GM18868 (cell line): ENCODE measurements at regions not wholly inside any gene's neighbourhood (a gene's known extent, or its start where the extent isn't known, plus 50 kb on each side); places are given as distances from the start of the nearest gene placed in this dataset.

ENCODE experiments used
- ATAC-seq: cut with Tn5 transposase; IDR thresholded peaks from one replicate; pipeline ENCODE4 v1.9.1; 2021; ENCODE audit warnings: mild to moderate bottlenecking, moderate library complexity; ENCODE audit not compliant: unreplicated experiment

DNA sequence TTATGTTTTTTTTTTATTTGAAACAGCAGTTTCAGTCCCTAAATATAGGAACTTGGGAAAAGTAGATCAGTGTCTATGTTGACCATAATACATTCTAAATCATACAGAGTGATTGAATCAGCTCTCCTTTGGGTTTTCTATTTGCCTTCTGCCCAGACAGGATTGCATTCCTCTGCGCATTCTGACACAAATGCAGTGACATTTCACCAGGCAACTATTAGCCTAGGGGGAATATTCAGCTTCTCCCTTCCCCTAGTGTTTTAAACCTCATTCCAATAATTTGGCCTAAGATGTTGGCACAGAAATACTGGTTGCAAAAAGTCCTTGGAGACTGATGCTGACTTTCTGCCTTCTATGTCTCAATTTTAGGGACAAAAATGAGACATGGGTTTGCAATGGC lies 172.8 kb downstream of the PTGER3 start:
- no peak for ATAC-seq

GRCh38 chr1:70877343-70877742 lies 170.3 kb downstream of the PTGER3 start:
- no peak for ATAC-seq

DNA sequence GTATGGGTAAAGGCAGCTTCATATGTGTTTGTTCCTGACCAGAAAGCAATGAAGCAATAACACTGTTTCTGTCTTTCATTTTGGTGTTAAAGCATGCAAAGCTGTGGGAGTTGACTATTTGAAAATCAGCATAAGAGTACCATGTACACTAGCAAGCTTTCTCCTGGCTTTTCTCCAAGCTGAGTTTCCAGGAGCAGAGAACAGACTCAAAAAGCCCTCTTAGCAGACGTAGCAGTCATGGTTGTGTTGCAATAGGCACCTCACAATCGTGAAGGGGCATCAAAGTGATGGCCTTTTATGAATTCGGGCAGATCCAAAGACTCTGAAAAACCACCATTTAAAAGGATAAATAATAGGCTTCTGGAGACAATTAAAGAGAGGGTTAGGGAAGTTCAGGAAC lies 159.7 kb downstream of the PTGER3 start:
- ATAC-seq, result no peak

GRCh38 chr1:70888722-70889121 lies 158.9 kb downstream of the PTGER3 start:
- ATAC-seq, result no peak

- no peak for ATAC-seq
Observed at GRCh38 chr1:70890408-70890807, 157.2 kb downstream of the PTGER3 start.

DNA sequence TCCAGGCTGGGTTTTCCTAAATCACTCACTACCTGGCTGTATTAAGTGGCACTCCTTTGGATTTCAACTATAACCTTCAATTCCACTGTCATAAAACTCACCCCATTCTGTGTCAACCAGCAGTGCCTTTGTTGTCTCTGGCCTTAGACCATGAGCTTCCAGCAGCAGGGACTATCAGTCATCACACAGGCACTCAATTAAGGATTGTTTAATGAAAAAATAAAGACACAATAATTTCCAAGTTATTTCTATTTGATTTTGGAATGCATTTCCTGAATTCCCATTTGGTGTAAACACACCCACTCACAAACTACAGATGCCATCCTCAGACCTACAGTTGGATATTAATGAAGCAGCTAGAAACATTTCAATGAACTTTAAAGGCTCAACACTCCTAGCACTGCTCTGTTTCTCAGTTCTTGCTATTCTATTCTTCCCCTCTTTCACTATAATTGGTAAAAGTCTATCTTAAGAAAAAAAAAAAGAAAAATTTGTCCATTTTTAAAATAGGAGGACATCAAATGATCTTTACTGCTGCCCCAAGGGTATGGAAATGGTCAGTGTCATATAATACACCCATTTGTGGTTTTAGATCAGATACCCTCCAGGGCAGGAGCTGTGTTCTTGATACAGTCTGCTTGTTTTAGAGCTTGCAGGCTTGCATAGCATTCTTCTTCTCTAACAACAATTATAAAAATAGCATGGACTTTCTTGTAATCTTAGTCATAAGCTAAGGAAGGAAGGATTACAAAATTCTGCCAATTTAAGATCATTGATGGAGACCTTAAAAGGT lies 156.4 kb downstream of the PTGER3 start:
- ATAC-seq, result no peak

DNA sequence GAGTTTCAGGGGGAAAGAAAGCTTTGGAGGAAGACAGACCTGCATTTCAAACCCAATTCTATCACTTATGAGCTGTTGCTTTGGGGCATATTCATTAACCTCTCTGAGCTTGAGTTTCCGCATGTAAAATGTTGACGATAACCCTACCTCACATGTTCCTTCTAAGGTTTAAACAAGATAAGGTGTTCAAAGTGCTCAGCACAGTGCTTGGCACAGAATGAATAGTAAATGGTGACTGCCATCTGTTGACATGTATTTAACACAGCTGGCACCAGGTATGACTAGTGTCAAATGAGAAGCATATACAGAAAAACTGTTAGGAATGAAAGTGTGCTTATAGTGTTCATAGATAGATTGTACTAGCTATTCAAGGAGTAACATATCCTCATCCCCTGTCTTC lies 155.5 kb downstream of the PTGER3 start:
- no peak for ATAC-seq

GRCh38 chr1:70892930-70893329 lies 154.7 kb downstream of the PTGER3 start:
- ATAC-seq, result no peak

GRCh38 chr1:70893381-70893780 lies 154.2 kb downstream of the PTGER3 start:
- ATAC-seq, result no peak

GRCh38 chr1:70895531-70895930 lies 152.1 kb downstream of the PTGER3 start:
- no peak for ATAC-seq

DNA sequence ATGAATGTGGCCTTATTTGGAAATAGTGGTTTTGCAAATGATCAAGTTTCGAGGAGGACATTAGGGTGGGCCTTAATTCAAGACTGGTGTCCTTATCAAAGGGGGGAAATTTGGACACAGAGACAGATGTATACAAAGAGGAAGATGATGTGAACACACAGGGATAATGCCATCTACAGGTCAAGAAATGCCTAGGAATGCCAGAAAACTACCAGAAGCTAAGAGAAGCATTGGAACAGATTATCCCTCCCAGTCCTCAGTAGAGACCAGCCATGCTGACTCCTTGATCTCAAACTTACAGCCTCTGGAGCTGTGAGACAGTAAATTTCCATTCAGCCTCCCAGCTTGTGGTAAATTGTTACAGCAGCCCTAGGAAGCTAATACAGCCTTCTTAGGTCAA lies 151.4 kb downstream of the PTGER3 start:
- no peak for ATAC-seq

DNA sequence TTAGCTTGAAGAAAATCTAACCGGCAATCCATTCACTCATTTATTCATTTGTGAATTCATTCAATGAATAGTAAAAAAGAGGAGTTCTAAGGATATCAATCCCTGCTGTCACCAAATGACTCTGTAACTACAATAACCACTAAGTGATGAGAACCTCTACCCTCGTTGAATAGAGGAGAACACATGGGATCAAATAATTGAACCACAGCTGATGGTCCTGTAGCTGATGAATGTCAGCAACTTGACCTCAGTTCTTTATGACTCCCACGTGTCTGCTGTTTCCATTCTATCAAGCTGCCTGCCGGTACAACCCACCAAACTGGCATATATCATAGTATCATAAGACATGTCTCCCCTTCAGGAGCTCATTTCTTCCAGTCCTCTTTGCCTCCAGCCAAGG lies 150.3 kb downstream of the PTGER3 start:
- no peak for ATAC-seq

GRCh38 chr1:70899735-70900134 lies 147.9 kb downstream of the PTGER3 start:
- no peak for ATAC-seq

- no peak for ATAC-seq
Observed at GRCh38 chr1:70902211-70902610, 145.4 kb downstream of the PTGER3 start.

DNA sequence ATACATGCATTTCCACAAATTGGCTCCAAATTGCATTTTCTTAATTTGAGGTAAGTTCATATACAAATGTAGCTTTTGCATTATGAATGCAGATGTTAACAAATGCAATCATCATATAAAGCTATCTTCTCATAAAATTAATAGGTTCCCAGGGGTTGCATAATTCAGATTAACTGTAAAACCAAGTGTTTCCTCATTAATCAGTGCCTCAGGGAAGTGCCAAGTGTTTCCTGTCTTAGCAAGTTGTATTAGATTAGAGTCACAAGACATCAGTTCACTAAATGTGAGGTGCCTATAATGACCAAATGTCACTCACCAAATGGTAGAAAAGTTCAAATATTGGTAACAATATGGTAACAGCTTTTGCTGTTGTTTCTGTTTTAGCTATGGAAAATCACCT lies 140.8 kb downstream of the PTGER3 start:
- no peak for ATAC-seq

DNA sequence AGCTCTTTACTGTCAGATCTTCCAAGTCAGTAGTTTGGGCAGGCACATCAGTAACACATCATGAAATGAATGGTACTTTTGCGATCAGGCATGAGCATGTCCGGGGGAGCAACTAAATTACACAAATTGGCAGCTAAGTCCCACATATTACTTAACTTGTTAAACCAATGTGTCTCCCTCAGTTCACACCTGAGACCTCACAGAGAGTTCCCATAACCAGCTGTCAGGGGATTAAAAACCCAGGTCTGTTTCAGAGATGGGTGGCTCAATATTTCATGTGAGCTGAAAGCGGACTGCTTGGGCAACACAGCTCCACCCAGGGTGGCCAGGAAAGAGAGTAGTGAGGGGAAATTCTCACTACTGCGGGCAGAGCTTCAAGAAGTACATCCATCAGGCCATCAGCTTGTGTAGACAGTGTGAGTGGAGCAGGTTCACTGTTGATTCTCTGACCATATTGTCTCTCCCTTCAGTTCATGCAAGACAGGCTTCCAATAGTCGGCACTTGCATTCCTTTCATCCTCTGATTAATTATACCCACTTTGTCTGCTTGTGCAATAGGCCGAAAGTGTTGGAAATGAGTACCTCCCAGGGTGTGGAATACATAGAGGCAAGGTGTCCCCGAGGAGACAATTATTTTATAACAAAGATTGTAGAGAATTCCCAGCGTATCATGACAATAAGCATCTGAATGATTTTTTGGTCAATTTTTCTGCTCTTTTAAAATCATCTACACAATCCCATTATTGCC lies 139.9 kb downstream of the PTGER3 start:
- ATAC-seq, result no peak

DNA sequence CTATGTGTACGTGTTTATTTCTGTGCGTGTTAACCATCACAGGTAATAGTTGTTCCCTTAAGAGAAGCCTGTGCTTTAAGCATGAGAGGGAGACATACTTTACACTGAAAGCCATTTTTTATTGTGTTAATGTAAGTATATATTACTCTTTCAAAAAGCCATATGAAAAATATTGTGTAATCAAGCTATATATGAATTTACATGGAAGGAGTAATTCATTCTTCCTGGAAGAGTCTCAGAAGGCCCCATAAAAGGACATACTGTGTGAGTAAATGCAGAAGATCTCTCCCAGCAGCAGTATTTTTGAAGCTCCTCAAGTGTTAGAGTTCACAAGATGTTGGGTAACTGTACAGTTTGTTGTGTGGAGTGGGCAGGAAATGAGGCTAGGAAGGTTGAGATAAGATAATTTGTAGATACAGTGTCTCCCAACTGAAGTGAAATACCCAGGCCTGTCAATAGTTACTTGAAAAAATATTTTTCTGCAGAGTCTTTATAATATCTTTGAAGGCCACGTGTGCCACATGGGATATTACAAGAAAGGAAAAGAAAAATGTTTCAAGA lies 138.3 kb downstream of the PTGER3 start:
- no peak for ATAC-seq

GRCh38 chr1:70910013-70910412 lies 137.6 kb downstream of the PTGER3 start:
- ATAC-seq, result peak; percentile 88

- no peak for ATAC-seq
Observed at GRCh38 chr1:70911861-70912260, 135.8 kb downstream of the PTGER3 start.

DNA sequence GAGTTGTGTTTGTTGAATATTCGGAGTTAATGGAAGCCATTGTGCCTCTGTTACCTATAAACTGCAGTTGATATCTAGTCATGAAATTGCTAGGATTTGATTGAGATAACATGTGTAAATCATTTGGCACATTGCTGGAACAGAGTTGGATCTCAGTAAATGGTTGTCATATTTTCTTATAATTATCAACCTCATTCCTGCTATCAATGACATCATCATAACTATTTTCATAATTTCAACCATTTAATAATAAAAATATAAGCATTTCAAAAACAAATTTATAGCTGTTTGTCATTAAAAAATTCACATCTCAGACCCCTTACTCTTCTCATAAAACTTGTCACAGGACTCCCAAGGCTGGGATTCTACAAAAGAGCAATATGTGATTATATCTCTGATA lies 133.4 kb downstream of the PTGER3 start:
- no peak for ATAC-seq

DNA sequence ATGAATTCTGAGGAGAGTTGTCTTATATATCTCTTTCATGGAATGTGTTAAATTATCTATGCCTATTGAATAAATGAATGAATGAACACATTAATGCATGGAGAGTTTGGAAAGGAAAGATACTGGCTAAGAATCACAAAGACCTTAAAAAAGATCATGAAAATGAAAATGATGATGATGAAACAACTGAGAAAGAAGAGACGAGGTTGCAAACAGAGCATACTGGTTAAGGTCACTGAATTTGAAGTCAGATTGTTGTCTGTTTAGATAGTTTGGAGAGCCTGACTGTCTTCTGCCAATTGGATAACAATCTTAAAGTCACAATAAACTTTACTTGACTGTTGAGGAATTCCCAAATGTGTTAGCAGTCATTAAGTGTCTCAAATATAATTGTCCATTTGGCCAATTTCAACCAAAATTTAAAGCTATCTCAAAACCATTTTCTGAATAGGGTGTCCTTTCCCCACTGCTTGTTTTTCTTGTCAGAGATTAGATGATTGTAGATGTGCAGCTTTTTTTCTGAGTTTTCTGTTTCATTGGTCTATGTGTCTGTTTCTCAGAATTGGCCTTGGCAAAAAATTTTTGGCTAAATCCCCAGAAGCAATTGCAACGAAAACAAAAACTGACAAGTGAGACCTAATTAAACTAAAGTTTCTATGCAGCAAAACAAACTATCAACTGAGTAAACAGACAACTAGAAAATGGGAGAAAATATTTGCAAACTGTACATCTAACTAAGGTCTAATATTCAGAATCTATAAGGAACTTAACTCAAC lies 132.2 kb downstream of the PTGER3 start:
- ATAC-seq, result no peak
